Activated naive CD4-positive, alpha-beta T cell treated with anti-CD3 and anti-CD28 coated beads, Interleukin-2, amount 50 U/mL, for 16 hours (primary cell): ENCODE measurements at regions not wholly inside any gene's neighbourhood (a gene's known extent, or its start where the extent isn't known, plus 50 kb on each side); places are given as distances from the start of the nearest gene placed in this dataset.
"Not testable (repeated sequence)": the region's sequence is repeated elsewhere in the genome, so short reads cannot be mapped to it uniquely, and the experiment has no call there.

Experiments used
- DNase-seq: peaks from one replicate; pipeline ENCODE4 v3.0.0-alpha.2; 2020

DNA sequence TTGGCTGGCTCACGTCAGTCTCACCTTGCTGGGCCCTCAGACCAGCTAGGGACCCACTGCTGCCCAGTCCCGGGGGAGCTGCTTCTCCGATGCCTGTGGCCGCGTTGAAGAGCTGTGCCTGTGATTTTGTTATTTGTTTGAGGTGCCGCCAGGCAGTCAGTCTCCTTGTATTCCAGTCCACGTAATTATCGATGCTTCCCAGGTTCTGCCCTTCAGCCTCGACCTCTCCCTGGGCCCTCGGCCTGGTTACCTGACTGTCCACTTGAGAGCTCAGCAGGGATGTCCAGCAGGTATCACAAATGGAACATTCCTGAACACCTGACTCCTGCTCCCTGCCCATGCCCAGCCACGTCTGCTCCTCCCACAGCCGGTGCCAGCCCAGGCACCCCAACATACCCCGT, 195.9 kb upstream of the HS6ST1 start:
- DNase-seq: no peak

DNA sequence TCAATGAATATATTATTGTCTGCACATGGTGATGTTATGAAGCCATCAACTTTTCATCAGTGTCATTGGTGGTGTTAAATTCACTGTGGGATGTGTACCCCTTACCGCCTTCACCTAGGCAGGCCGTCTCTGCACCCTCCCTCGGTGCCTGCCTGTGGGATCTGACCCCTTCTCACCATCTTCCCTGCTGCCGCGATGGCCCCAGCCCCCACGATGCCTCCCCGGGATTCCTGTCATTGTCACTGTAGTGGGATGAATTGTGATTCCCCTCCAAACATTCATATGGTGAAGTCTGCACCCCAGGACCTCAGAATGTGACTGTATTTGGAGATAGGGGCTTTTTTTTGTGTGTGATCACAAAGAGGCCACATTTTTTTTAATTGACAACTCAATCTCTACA, 198.3 kb upstream of the HS6ST1 start:
- DNase-seq: no peak

DNA sequence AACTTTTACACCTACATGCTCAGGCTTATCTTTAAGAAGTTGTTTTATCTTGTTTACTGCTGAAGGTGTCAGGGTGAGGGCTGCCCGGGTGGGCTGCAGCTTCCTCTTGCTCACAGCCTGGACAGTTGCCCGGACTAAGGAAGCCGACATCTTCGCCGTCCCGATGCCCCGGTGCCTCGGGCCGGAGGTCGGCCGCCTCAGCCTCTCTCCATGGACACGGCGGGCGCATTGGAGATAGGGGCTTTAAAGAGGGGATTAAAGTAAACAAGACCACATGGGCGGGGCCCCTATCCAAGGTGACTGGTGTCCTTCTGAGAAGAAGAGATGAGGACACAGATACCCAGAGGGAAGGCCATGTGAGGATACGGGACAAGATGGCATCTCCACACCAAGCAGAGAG, 200.4 kb upstream of the HS6ST1 start:
- not testable (repeated sequence) for DNase-seq

DNA sequence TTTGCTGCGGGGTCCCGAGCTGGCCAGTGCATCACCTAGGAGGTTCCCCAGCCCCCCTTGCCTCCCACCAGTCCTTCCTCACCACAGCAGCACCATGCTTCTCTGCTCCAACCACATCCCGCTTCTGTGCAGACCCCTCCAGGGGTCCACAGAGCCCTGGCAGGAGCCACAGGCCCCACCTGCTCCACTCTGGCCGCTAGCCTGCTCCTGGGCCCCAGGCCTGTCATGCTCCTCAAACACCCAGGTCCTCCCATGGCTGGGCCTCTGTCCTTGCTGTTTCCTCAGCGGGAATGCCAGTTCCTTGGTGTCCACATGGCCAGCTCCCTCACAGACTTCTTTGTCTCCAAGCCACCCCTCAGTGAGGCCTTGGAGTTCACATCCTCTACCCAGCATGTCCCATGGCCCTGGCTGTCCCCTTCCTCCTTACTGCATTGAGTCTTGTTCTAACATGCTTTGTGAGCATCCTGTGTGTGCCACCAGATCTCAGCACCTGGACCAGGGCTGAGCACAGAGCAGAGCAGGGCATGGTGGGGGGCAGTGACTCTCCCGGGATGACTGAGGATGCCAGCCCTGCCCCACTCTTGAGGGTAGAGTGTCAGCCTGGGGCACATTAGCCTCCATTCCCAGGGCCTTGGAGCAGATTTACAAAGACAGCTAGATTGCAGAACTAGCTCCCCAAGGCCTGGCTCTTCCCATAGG, 201.0 kb upstream of the HS6ST1 start:
- no peak for DNase-seq

DNA sequence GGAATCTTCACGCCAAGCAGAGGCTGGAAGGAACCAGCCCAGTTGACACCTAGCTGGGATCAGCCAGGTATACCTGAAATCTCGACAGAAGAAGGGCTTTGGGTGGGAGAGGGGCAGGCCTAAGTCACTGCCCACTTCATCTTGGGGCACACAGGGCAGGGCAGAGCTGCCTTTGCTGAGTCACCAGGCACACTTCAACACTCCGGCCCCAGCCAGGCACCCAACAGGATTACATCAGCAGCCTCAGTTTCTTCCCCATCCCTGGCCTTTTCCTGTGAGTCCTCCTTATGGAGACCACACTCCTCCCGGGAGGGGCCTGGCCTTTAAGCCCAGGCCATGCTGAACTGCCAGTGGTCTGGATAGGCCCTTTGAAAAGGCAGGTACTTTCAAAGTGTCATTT, 201.7 kb upstream of the HS6ST1 start:
- no peak for DNase-seq

DNA sequence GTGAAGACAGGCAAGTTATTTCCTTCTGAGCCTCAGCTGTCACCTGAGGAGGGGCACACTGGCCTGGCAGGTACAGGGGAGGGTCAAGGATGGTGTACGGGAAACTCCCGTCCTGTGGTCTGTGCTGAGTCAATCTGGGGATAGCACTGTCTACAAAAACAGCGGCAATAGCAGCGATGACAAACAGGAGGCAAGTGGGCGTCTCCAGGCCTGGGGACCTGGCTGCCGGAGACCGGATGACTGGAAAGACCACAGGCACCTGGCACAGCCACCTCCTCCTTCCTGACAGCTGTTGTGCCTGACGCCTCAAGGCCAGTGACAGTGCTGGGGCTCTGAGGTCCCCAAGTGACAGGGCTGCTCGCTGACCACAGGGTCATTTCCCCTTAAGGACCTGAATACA, 202.1 kb upstream of the HS6ST1 start:
- DNase-seq: no peak

DNA sequence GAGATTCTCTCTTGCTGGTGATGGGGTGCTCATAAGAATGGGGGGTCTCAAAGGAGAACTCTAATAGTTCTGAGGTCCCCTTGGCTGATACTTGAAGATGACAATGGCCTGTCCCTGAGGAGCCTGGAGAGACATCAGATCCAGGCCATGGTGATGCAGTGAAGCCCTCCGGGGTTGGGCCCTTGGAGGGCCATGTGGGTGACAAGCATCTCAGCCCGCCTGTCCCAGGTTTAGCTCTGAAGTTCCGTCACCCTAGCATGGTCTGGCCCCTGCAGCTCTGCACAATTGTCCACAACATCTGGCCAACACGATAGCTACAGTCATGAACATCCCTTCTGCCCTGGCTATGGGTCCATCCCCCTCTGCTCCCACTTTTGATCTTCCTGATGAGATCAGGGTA, 202.8 kb upstream of the HS6ST1 start:
- DNase-seq: no peak

DNA sequence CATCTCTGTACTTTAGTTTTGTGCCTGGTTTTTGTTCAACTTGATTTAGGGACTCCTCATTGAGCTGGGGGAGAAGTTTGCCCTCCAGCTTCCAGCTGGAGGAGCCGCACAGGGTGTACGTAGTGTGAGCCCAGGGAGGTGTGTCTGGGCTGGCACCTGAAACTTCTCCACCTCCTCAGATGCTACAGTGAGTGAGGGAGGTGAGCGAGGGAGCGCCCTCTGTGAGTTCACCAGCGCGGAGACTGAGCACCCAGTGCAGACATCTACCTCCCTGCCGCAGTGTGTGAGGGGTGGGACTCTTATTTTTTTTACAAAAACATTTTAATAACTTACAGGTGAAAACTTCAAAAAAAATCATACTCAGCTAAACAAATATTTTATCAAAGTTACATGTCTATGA, 204.2 kb upstream of the HS6ST1 start:
- no peak for DNase-seq

DNA sequence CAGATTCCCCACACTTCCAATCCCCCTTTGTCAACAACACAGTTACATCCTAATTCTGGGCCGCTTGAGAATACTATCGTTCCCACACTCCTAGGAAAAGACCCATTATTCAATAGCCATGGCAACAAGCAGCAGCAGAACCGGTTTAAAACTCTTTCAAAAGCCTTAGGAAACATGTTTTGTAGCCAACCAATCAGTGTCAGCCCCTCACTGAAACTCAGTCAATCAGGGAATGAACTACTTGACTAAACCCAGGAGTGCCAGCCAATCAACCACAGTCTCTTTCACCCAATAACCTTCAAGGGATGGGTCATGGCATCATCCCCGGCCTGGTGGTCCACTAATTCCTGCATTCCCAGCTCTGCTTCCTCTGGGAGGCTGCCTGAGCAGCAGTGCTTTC, 204.8 kb upstream of the HS6ST1 start:
- no peak for DNase-seq

DNA sequence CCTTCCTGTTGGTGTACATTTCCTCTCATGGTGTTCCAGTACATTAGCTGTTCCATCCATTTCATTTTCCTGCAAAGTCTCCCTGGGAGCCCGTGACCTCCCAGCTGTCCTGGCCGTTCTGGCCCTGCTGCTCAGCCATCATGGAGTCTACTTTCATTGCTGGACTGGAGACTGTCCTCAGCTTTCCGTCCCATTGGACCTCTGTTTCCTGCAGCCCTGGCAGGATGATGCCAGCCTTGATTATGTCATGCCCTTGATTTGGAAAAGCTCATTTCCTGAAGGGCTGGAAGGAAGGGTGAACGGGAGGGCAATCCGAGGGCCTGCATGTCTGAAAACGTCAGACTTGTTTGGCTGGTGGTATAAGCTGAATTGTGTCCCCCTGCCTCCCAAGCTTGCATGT, 205.5 kb upstream of the HS6ST1 start:
- no peak for DNase-seq

DNA sequence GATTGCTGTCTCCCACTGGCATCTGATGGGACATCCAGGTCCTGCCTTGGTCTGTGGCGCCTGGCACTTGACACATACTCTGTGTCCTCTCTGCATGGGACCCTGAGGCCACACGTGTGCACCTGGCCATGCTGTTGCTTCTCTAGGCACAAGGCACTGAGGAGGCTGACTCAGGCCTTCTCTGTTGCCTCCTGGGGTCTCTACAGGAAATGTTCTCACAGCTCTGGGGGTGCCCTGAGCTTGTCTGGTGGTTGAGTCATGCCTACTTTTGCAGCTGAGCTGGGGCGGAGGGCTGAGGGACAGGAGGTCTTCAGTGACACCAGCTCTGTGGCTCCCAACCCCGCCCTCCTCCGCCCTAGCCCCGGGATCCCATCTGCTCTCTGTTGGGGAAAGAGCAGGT, 207.0 kb upstream of the HS6ST1 start:
- DNase-seq: no peak

DNA sequence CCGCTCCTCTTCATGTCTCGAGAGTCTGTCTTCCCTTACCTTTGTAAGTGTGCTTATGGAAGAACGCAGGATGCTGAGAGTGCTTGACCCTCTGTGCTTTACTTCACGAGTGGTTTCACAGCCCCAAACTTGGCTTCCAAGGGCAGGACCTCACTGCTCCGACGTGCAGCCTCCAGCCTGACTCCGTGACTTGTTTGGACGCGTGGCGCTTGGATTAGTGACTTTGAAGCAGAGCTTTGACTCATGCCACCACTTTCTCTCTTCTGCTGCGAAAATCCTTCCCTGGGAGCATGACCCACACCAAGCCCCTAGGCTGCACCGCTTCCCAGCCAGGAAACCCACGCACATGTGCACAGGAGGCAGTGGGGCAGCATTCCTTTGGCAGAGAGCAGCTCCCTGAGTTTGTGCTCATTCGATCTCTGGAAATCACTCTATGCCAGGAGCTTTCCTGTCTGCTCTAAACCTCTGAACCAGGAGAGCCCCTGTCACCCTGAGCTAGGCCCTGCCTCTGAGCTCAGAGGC, 207.8 kb upstream of the HS6ST1 start:
- DNase-seq: no peak

DNA sequence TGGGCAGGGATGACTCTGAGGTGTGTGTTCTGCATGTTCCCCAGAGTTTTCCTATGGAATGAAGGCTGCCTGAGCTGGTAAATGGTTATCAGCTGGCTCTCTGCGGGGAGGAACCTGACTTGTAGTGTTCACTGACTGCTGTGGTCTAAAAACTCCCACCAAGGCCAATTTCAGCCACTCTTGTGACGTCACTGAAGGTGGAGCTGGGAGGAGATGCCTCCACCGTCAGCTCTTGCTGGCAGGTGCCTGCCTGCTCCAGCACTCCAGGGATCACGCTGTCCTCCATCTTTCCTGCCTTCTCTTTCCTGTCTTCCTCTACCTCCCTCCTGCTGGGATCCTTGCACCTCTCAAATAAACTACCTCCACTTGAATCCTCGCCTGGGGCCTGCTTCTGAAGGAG, 209.5 kb upstream of the HS6ST1 start:
- no peak for DNase-seq

DNA sequence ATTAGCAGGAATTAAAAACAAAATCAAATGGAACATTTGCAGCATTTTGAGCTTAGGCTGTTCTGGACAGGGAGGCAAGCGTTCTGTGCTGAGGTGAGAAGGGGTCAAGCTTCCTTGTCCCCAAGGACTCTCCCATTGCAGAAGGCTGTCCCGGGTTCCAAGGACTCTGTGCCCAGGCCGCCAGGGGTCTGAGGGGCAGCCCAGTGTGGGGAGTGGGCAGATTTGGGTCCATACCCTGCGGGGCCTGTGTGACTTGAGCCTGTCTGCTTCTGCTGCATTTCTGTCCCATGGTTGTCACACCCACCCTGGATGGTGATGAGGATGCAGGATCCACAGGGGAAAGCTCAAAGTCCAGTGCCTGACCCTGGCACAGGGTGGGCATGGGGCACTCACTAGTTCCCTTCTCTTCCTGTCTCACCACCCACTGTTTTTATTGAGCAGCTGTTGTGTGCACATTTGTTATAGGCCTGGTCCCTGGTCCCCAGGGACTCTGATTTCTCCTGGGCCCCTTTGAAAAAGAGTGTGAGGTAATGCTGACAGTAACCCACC, 211.4 kb upstream of the HS6ST1 start:
- DNase-seq: no peak

DNA sequence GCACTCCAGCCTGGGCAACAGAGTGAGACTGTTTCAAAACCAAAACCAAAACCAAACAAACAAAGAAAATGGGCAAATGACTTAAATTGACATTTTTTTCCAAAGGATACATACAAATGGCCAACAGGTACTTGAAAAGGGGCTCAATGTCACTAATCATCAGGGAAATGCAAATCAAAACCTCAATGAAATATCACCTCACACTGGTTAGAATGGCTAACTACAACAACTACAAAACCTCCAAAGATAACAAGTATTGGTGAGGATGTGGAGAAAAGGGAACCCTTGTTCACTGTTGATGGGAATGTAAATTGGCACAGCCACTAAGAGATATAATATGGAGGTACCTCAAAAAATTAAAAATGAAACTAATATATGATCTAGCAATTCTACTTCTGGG, 213.2 kb upstream of the HS6ST1 start:
- DNase-seq: no peak

DNA sequence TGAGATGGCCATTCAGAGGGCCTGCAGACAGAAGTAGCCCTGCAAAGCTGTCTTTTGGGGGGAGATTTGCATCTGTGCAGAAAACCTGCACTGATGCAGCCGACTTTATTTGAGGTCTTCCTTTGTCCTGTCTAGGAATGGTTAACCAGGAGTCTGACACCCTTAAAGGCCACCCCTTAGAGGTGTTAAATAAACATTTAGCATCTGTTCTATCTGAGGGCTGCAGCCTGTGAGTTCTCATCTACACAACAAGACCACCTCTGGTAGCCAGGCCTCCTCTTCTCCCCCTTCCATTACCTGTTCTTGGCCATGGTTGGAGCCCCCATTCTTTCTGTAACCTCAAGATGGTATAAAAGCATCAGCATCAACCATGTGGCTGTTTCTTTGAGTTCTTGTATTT, 214.4 kb upstream of the HS6ST1 start:
- no peak for DNase-seq

DNA sequence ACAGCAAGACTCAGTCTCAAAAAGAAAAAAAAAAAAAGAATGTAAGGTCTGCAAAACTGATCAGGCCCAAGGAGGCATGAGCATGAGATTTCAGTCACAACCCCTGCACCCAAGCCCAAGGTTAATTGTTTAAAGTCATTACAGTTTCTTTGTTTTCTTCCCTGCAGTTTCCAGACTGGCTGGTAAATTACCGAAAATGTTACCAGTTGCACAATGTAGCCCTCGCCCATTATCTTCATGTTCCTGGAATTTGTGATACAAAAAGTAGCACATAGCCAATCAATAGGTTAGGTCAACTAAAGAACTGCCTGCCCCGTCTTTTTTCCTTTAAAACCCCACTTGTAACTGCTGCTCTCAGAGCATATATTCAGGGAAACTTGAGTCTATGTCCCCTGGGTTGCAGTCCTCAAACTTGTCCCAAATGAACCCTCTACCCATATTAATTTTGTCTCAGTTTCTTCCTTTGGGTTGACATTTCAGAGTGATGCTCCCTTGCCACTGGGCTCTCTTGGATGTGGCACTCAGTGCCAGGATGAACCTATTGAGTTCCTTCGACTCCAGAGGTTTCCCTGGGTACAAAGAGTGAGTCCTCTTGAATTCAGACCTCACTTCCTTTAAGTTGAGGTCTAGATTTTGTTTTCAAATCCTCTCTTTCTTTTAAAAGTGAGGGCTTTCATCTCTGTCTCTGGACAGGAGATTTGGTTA, 216.2 kb upstream of the HS6ST1 start:
- DNase-seq: no peak

DNA sequence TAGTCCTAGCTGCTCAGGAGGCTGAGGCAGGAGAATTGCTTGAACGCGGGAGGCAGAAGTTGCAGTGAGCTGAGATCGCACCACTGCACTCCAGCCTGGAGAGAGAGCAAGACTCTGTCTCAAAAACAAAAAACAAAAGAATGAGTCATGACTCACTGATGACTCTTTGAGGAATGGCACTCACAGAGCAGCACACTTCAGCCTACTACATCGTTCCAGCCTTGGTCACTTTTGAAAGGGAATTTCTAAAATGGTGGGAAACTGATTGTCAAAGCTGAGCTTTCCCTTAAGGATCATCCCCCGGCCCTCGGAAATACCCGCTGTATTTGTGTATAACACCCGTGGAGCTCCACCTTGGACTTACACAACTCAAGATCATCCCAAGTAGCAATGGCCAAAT, 217.3 kb upstream of the HS6ST1 start:
- DNase-seq: no peak

DNA sequence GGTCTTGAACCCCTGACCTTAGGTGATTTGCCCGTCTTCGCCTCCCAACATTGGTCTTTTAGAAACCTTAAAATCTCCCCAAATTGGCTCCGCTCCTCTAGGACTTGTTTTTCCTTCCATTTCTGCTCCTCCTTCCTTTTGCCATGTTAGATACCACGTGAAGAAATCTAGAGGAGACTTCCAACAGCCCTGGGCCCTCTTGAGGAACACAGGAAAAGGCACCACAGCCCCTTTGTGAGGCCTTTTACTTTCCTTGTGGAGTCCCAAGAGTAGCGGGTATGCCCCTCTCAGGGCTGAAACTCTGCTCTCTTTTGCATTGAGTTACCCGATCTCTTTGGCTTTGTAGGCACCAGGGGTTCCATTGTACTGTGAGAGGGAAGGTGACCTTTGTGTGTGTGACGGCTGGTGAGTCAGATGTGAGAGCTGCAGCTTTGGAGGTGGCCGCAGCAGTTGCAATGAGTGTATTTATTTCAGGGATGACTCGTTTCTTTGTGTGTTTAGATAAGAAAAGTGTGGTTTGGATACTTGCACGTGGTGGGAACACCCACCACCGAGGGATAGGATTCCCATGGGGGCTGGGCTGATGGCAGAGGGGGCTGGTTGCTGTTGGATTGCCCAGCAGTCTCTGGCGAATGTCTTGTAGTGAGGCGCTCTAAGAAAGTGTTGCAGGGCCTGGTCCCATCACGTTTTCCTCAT, 218.4 kb upstream of the HS6ST1 start:
- DNase-seq: no peak

DNA sequence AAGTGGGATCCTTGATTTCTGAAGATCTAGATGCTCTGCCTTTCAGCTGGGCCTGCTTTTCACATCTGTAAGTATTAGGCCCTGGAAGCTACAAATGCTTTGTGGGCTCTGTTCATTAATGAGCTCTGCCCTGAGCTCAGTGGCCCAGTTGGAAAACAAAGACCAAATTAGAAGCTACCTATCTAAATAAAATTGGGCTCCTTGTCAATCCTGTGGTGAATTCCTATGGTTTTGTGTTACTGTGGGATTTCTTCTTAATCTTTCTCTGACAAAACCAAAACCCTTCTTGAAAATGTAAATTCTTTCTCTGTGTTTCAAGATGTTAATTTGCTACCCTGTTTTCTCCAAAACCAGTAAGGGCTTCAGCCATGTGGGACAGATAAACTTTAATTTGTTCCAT, 219.0 kb upstream of the HS6ST1 start:
- DNase-seq: no peak

DNA sequence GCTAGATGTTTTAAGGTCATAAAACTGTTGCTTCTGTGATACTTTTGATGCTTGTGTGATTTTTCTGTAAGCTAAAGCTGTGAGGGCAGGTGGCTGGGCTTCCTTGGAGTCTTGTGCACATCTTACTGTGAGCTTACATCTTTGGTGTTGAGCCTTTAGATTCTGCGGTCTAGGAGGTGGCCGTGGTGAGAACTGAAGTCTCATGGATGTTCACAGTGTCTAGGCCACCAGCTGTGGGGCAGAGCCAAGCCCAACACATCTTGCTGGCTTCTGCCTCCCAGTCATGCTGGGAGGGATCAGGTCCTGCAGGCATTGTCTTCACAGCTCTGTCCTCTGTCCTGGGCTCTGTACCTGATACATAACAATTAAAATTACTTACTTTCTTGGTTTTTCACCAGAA, 219.7 kb upstream of the HS6ST1 start:
- no peak for DNase-seq

DNA sequence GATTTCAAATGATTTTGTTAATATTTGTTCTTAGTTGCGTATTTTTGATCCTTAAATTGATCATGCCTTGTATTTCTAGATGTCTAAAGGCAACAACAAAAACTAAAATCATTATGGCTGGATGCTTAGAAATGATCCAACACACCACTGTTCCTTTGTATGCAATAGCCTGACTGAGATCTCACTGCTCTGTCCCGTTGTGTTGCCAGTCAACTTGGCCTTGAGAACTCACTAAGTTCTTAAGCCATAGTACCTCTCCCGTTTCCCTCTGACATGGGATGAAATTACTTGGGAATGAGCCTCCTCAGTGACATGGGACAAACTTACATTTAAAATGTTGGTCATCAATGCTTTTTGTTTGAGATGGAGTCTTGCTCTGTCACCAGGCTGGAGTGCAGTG, 222.0 kb upstream of the HS6ST1 start:
- DNase-seq: no peak

DNA sequence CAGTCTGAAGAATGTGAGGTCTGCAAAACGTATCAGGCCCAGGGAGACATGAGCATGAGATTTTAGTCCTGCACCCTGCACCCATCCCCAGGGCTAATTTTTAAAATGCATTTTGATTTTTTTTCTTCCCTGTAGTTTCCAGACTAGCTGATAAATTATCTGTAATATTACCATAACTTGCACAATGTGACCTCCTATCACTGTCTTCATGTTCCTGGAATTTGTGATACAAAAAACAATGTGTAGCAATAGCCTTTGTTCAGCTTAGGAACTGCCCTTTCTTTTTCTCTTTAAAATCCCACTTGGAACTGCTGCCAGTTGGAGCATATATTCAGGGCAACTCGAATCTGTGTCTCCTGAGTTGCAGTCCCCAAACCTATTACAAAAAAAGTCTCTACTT, 222.8 kb upstream of the HS6ST1 start:
- DNase-seq: no peak

DNA sequence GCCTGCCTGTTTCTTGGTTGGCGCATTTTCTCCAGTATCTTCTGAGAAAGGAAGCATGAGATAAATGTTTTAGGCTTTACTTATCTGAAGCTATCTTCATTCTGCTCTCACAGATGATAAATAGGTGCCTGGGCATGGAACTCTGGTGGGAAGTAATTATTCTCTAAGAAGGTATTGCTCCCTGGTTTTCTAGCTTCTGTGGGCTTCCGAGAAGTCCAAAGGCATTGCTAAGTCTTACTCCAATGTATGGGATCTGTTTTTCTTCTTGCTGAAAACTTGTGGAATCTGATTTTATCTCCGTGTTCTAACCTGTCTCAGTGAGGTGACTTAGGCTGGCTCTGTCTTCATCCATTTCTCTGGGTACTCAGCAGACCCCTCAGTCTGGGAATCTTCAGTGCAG, 224.4 kb upstream of the HS6ST1 start:
- no peak for DNase-seq
